GM12873 (cell line): ENCODE measurements at regions not wholly inside any gene's neighbourhood (a gene's known extent, or its start where the extent isn't known, plus 50 kb on each side); places are given as distances from the start of the nearest gene placed in this dataset.

Experiments
- CTCF ChIP-seq: IDR thresholded peaks from 2 replicates; pipeline ENCODE4 v1.5.1; 2012; ENCODE audit warnings: low read depth, mild to moderate bottlenecking, moderate library complexity, low read length, control low read depth; ENCODE audit not compliant: insufficient read depth; ENCODE audit errors: missing control alignments

DNA sequence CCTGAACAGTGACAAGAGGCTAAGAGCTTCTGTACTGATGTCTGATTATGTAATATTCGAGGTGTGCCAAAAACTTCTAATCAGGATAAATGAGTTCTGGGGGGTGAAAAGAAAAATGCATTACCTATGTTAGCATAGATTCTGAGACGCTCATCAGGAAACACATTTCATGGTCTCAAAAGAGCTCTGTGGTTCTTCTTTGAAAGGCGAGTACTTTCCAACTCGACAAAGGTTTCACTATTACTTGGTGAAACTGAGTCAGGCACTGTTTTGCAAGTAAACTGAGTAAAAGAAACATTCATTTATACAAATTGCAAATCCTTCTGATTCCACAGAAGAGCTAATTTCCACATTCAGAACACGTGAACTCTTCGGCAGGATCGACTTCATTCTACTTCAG, 523.2 kb downstream of the GATA3 start:
- no peak for TF ChIP-seq CTCF

DNA sequence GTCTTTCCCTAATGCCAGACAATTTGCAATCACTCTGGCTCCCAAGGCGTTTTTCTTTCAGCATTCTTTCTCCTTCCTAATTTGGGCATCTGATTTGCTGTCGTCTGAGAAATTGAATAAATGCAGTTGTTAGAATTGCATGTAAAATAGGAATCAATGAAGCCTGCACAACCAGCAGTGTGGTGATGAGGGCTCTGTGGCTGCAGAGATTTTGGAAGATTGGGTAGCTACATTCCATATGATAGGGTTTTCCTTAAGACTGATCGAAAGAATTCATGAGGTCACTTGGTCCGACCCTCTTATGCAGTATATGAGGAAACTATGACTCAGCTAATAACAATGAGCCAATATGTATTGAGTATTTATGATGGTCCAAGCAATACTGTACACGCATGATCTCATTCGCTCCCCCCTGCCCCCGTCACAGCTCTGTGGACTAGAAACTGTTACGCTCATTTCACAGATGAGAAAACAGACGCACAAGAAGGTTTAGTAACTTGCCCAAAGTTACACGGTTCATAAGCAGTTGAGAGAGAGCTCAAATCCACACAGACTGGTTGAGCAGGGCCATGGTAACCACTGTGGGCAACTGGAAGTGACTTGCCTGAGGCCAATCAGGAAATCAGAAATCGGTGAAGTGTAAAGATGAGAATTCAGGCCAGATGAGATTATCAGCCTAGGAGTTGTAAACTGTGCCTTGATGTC, 527.2 kb downstream of the GATA3 start:
- TF ChIP-seq CTCF: no peak

DNA sequence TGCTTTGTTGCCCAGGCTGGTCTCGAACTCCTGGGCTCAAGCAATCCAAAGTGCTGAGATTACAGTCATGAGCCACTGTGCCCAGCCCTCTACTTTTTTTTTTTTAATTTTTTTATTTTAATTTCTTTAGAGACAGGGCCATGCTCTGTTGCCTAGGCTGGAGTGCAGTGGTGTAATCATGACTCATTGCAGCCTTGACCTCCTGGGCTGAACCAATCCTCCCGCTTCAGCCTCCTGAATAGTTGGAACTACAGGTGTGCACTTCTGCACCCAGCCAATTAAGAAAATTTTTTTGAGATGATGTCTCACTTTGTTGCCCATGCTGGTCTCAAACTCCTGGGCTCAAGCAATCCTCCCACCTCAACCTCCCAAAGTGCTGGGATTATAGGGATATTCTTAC, 528.6 kb downstream of the GATA3 start:
- TF ChIP-seq CTCF: no peak

- no peak for TF ChIP-seq CTCF
These were observed 530.2 kb downstream of the GATA3 start for GRCh38 chr10:8584666-8585065.

- no peak for TF ChIP-seq CTCF
These were observed 532.0 kb downstream of the GATA3 start for GRCh38 chr10:8586504-8586903.

DNA sequence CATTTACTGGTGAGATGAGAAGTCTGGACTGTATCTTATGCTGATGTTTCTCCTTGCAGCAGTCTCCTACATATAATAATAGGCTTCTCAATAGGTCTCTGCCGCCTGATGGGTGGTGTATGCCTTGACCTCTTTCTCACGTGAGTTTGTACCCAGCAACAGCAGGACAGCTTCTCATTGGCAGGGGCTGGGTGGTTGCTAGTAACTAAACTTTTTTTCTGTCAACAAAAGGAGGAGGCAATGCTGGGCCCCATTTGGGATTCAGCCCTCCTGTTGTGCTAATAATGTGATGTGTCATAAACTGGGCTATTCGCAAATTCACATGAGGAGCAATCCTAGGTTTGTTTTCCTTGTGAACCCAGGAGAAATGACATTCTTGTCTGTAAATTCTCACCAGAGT, 533.6 kb downstream of the GATA3 start:
- no peak for TF ChIP-seq CTCF

GRCh38 chr10:8590518-8590917, 536.0 kb downstream of the GATA3 start:
- no peak for TF ChIP-seq CTCF
